LNCaP clone FGC (cell line): ENCODE measurements at regions not wholly inside any gene's neighbourhood (a gene's known extent, or its start where the extent isn't known, plus 50 kb on each side); places are given as distances from the start of the nearest gene placed in this dataset.

Experiments
- DNase-seq: peaks from one replicate; pipeline ENCODE4 v3.0.0-alpha.2; 2011; ENCODE audit warnings: low read depth
- H3K4me3 ChIP-seq: 2 replicates; pipeline ENCODE4 v1.5.1; 2011; ENCODE audit warnings: mild to moderate bottlenecking, low read depth, low read length, control low read depth
- CTCF ChIP-seq: IDR thresholded peaks from 2 replicates; pipeline ENCODE4 v1.5.1; 2012; ENCODE audit warnings: mild to moderate bottlenecking; ENCODE audit not compliant: control insufficient read depth, insufficient read depth; ENCODE audit errors: extremely low read depth

- DNase-seq = no peak
- no peak overlapping the region for H3K4me3 ChIP-seq
- no peak for TF ChIP-seq CTCF
Observed at GRCh38 chr4:173878701-173879100, 348.7 kb upstream of the HAND2 start.

GRCh38 chr4:173871643-173872042, 341.6 kb upstream of the HAND2 start:
- TF ChIP-seq CTCF = no peak
- H3K4me3 ChIP-seq = no peak overlapping the region
- no peak for DNase-seq

- TF ChIP-seq CTCF = no peak
- no peak overlapping the region for H3K4me3 ChIP-seq
- DNase-seq = no peak
Observed at GRCh38 chr4:173866322-173867026, 336.4 kb upstream of the HAND2 start.

- no peak for DNase-seq
- TF ChIP-seq CTCF = no peak
- no peak overlapping the region for H3K4me3 ChIP-seq
Observed at GRCh38 chr4:173862754-173863153, 332.7 kb upstream of the HAND2 start.

- DNase-seq = no peak
- TF ChIP-seq CTCF = no peak
Observed at GRCh38 chr4:173860094-173860493, 330.1 kb upstream of the HAND2 start.

GRCh38 chr4:173859091-173859713, 329.2 kb upstream of the HAND2 start:
- no peak for DNase-seq
- no peak overlapping the region for H3K4me3 ChIP-seq
- no peak for TF ChIP-seq CTCF

More at GRCh38 chr4:173860094-173860493, 330.1 kb upstream of the HAND2 start:
- H3K4me3 ChIP-seq = no peak overlapping the region
